IPS-20b (cell line): ENCODE measurements at regions not wholly inside any gene's neighbourhood (a gene's known extent, or its start where the extent isn't known, plus 50 kb on each side); places are given as distances from the start of the nearest gene placed in this dataset.
A peak's percentile ranks its signal among the peaks of the same experiment; 100 is the strongest.
"Not testable (repeated sequence)": the region's sequence is repeated elsewhere in the genome, so short reads cannot be mapped to it uniquely, and the experiment has no call there.

Experiments used
- H3K27ac ChIP-seq: one replicate; pipeline ENCODE4 v1.5.1; 2013; ENCODE audit warnings: low read length
- H3K27me3 ChIP-seq: 2 replicates; pipeline ENCODE4 v1.6.1; 2013; ENCODE audit warnings: mild to moderate bottlenecking, low read length, inconsistent platforms; ENCODE audit not compliant: insufficient read depth
- H3K36me3 ChIP-seq: 2 replicates; pipeline ENCODE4 v1.6.1; 2013; ENCODE audit warnings: low read depth, mild to moderate bottlenecking, inconsistent platforms, low read length, moderate library complexity; ENCODE audit not compliant: insufficient read depth
- H3K4me1 ChIP-seq: 2 replicates; pipeline ENCODE4 v1.6.1; 2013; ENCODE audit warnings: mild to moderate bottlenecking, control low read depth, inconsistent platforms, low read length, moderate library complexity; ENCODE audit not compliant: insufficient read depth
- H3K4me3 ChIP-seq: 2 replicates; pipeline ENCODE4 v1.5.1; 2013; ENCODE audit warnings: mild to moderate bottlenecking, low read length, inconsistent platforms
- H3K9ac ChIP-seq: 2 replicates; pipeline ENCODE4 v1.6.1; 2013; ENCODE audit warnings: low read depth, mild to moderate bottlenecking, inconsistent platforms, low read length, moderate library complexity
- H3K9me3 ChIP-seq: 2 replicates; pipeline ENCODE4 v1.6.1; 2013; ENCODE audit warnings: mild to moderate bottlenecking, low read depth, low read length, inconsistent platforms; ENCODE audit not compliant: insufficient read depth

- Histone ChIP-seq H3K4me1 (peaks cover 12% of the 10 kb centered on the region; the same call in 1 of the 2 replicates), H3K27me3 (no peaks in the 10 kb centered on the region), H3K4me3 (no peak overlapping the region), H3K27ac (no peak overlapping the region), H3K9me3 (no peaks in the 10 kb centered on the region; the same call in 1 of the 2 replicates), H3K9ac (no peak overlapping the region), H3K36me3 (no peaks in the 10 kb centered on the region)
Observed at GRCh38 chrX:39063037-39063436, 261.8 kb downstream of the MID1IP1 start.

- Histone ChIP-seq H3K4me1 (peaks cover 12% of the 10 kb centered on the region; the same call in 1 of the 2 replicates), H3K27ac (no peak overlapping the region), H3K36me3 (no peaks in the 10 kb centered on the region), H3K9me3 (no peaks in the 10 kb centered on the region; the same call in 1 of the 2 replicates), H3K9ac (no peak overlapping the region), H3K4me3 (no peak overlapping the region), H3K27me3 (no peaks in the 10 kb centered on the region)
Observed at GRCh38 chrX:39063702-39064101, 262.4 kb downstream of the MID1IP1 start.

- H3K27me3 ChIP-seq: no peaks in the 10 kb centered on the region
- H3K4me1 ChIP-seq: peaks cover 12% of the 10 kb centered on the region; the same call in 1 of the 2 replicates
- peak overlapping the region; percentile 71; the same call in 1 of the 2 replicates for H3K9ac ChIP-seq
- peak overlapping the region; percentile 50; the same call in 1 of the 2 replicates for H3K4me3 ChIP-seq
- no peaks in the 10 kb centered on the region for H3K36me3 ChIP-seq
- H3K9me3 ChIP-seq: no peaks in the 10 kb centered on the region; the same call in 1 of the 2 replicates
- peak overlapping the region; percentile 97 for H3K27ac ChIP-seq
Observed at GRCh38 chrX:39065051-39065871, 264.0 kb downstream of the MID1IP1 start.

- no peaks in the 10 kb centered on the region for H3K36me3 ChIP-seq
- no peak overlapping the region for H3K4me3 ChIP-seq
- H3K4me1 ChIP-seq: peaks cover 12% of the 10 kb centered on the region; the same call in 1 of the 2 replicates
- no peaks in the 10 kb centered on the region for H3K27me3 ChIP-seq
- no peak overlapping the region for H3K27ac ChIP-seq
- no peaks in the 10 kb centered on the region for H3K9me3 ChIP-seq
- no peak overlapping the region for H3K9ac ChIP-seq
Observed at GRCh38 chrX:39067866-39068265, 266.6 kb downstream of the MID1IP1 start.

- not testable (repeated sequence) for H3K27ac ChIP-seq, H3K9me3 ChIP-seq
- H3K4me1 ChIP-seq: peaks cover 12% of the 10 kb centered on the region; the same call in 1 of the 2 replicates
Observed at GRCh38 chrX:39068634-39069033, 267.4 kb downstream of the MID1IP1 start.

GRCh38 chrX:39070009-39070408 lies 268.8 kb downstream of the MID1IP1 start:
- Histone ChIP-seq H3K4me1 (peaks cover 12% of the 10 kb centered on the region; the same call in 1 of the 2 replicates), H3K9me3 (no peaks in the 10 kb centered on the region), H3K36me3 (no peaks in the 10 kb centered on the region), H3K4me3 (no peak overlapping the region), H3K27ac (no peak overlapping the region), H3K9ac (no peak overlapping the region), H3K27me3 (no peaks in the 10 kb centered on the region)

More at GRCh38 chrX:39068634-39069033, 267.4 kb downstream of the MID1IP1 start:
- H3K9ac ChIP-seq, H3K27me3 ChIP-seq, H3K4me3 ChIP-seq, H3K36me3 ChIP-seq: not testable (repeated sequence)

- H3K9me3 ChIP-seq: no peaks in the 10 kb centered on the region
- H3K9ac ChIP-seq: no peak overlapping the region
- H3K36me3 ChIP-seq: no peaks in the 10 kb centered on the region
- no peak overlapping the region for H3K27ac ChIP-seq
- no peak overlapping the region for H3K4me3 ChIP-seq
- no peaks in the 10 kb centered on the region for H3K4me1 ChIP-seq
- no peaks in the 10 kb centered on the region for H3K27me3 ChIP-seq
Observed at GRCh38 chrX:39073131-39073530, 271.9 kb downstream of the MID1IP1 start.

GRCh38 chrX:39096599-39096998 lies 295.3 kb downstream of the MID1IP1 start:
- no peak overlapping the region for H3K4me3 ChIP-seq
- no peaks in the 10 kb centered on the region for H3K9me3 ChIP-seq
- no peaks in the 10 kb centered on the region for H3K27me3 ChIP-seq
- H3K27ac ChIP-seq: no peak overlapping the region
- no peaks in the 10 kb centered on the region; the same call in 1 of the 2 replicates for H3K4me1 ChIP-seq
- H3K9ac ChIP-seq: no peak overlapping the region
- H3K36me3 ChIP-seq: no peaks in the 10 kb centered on the region

GRCh38 chrX:39104745-39105144 lies 303.5 kb downstream of the MID1IP1 start:
- Histone ChIP-seq H3K27me3 (no peaks in the 10 kb centered on the region), H3K4me3 (no peak overlapping the region), H3K36me3 (no peaks in the 10 kb centered on the region), H3K9me3 (no peaks in the 10 kb centered on the region), H3K9ac (no peak overlapping the region), H3K4me1 (no peaks in the 10 kb centered on the region), H3K27ac (no peak overlapping the region)

GRCh38 chrX:39112143-39112542 lies 310.9 kb downstream of the MID1IP1 start:
- H3K4me1 ChIP-seq: no peaks in the 10 kb centered on the region
- H3K4me3 ChIP-seq: no peak overlapping the region
- H3K27ac ChIP-seq: no peak overlapping the region
- H3K9me3 ChIP-seq: no peaks in the 10 kb centered on the region
- no peaks in the 10 kb centered on the region for H3K36me3 ChIP-seq
- H3K9ac ChIP-seq: no peak overlapping the region
- H3K27me3 ChIP-seq: no peaks in the 10 kb centered on the region

GRCh38 chrX:39115166-39115565 lies 313.9 kb downstream of the MID1IP1 start:
- Histone ChIP-seq H3K4me1 (no peaks in the 10 kb centered on the region), H3K9ac (no peak overlapping the region), H3K27me3 (no peaks in the 10 kb centered on the region), H3K4me3 (no peak overlapping the region), H3K9me3 (no peaks in the 10 kb centered on the region), H3K27ac (no peak overlapping the region), H3K36me3 (no peaks in the 10 kb centered on the region)

GRCh38 chrX:39117101-39117500 lies 315.8 kb downstream of the MID1IP1 start:
- Histone ChIP-seq H3K36me3 (no peaks in the 10 kb centered on the region), H3K4me3 (no peak overlapping the region), H3K27me3 (no peaks in the 10 kb centered on the region), H3K9ac (no peak overlapping the region), H3K9me3 (no peaks in the 10 kb centered on the region), H3K27ac (no peak overlapping the region), H3K4me1 (no peaks in the 10 kb centered on the region)
